22Rv1 (cell line): ENCODE measurements at regions not wholly inside any gene's neighbourhood (a gene's known extent, or its start where the extent isn't known, plus 50 kb on each side); places are given as distances from the start of the nearest gene placed in this dataset.
"Not testable (repeated sequence)": the region's sequence is repeated elsewhere in the genome, so short reads cannot be mapped to it uniquely, and the experiment has no call there.

Source experiments
- CTCF ChIP-seq: fragments of 450-650 bp; IDR thresholded peaks from 2 replicates; pipeline ENCODE4 v1.5.1; 2017; ENCODE audit warnings: mild to moderate bottlenecking
- ZFX ChIP-seq: fragments of 450-650 bp; IDR thresholded peaks from 2 replicates; pipeline ENCODE4 v1.6.1; 2017; ENCODE audit warnings: antibody characterized with exemption, borderline replicate concordance

DNA sequence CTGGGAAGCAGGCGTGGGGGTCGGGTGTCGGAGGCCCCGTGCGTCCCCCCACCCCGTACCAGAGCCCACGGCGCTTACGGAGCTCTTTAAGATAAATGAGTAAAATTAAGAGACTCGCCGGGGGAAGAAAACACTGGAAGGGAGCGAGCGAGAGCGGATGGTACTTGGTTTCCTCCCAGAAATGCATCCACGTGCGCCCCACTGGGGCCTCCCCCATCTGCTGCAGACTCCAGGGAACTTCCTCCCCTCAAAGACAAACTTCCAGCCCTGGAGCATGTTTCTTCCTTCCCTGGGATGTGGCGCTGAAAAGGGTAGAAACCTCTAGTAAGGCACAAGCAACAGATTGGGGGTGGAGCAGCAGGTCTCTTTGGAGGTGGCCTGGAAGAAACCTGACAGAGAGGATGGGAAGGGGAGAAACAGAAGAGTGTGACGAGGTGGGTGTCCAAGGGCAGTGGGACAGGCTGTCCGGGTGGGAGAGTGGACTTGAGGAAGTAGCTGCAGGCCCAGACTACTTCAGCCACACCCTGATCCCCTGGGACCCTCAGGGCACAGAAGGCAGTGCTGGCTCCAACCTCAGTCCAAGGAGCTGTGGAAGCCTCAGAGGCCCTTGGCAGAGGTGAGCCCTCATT, 91.2 kb downstream of the TRIM43 start:
- not testable (repeated sequence) for TF ChIP-seq CTCF, ZFX
